DOHH2 (cell line): ENCODE measurements at regions not wholly inside any gene's neighbourhood (a gene's known extent, or its start where the extent isn't known, plus 50 kb on each side); places are given as distances from the start of the nearest gene placed in this dataset.

ENCODE experiments used
- H3F3A ChIP-seq: fragments of 200-600 bp; sonication (generic), shearing (Covaris generic); 2 replicates; pipeline ENCODE4 v1.6.0; 2016; ENCODE audit warnings: antibody characterized with exemption, mild to moderate bottlenecking; ENCODE audit not compliant: control insufficient read depth, insufficient read depth
- H3K27ac ChIP-seq: fragments of 200-600 bp; sonication (generic); 2 replicates; pipeline ENCODE4 v1.5.1; 2014; ENCODE audit warnings: low read depth, mild to moderate bottlenecking, low read length, moderate library complexity
- H3K27me3 ChIP-seq: fragments of 200-600 bp; sonication (generic); 2 replicates; pipeline ENCODE4 v1.6.1; 2014; ENCODE audit warnings: mild to moderate bottlenecking, low read length, mixed read lengths; ENCODE audit not compliant: control insufficient read depth
- H3K36me3 ChIP-seq: fragments of 200-600 bp; sonication (generic); 2 replicates; pipeline ENCODE4 v1.6.1; 2014; ENCODE audit warnings: mild to moderate bottlenecking, low read length, moderate library complexity, mixed read lengths; ENCODE audit not compliant: control insufficient read depth
- H3K4me1 ChIP-seq: fragments of 200-600 bp; sonication (generic); 2 replicates; pipeline ENCODE4 v1.6.1; 2014; ENCODE audit warnings: mild to moderate bottlenecking, low read length, mixed read lengths; ENCODE audit not compliant: control insufficient read depth
- H3K4me2 ChIP-seq: fragments of 200-600 bp; sonication (generic); 2 replicates; pipeline ENCODE4 v1.6.0; 2014; ENCODE audit warnings: mild to moderate bottlenecking, low read length, moderate library complexity
- H3K4me3 ChIP-seq: fragments of 200-600 bp; sonication (generic); 2 replicates; pipeline ENCODE4 v1.5.1; 2014; ENCODE audit warnings: mild to moderate bottlenecking, low read length, mixed read lengths
- H3K79me2 ChIP-seq: fragments of 200-600 bp; sonication (generic); 2 replicates; pipeline ENCODE4 v1.6.1; 2014; ENCODE audit warnings: mild to moderate bottlenecking, low read length, mixed read lengths; ENCODE audit not compliant: control insufficient read depth
- H3K9me2 ChIP-seq: fragments of 200-600 bp; sonication (generic); replicated peaks from 2 replicates; pipeline ENCODE4 v1.6.1; 2014; ENCODE audit warnings: mild to moderate bottlenecking, low read length, mixed read lengths; ENCODE audit not compliant: control insufficient read depth
- H3K9me3 ChIP-seq: fragments of 200-600 bp; sonication (generic); 2 replicates; pipeline ENCODE4 v1.6.1; 2014; ENCODE audit warnings: antibody characterized with exemption, low read length, mixed read lengths; ENCODE audit not compliant: control insufficient read depth, insufficient read depth
- H4K20me1 ChIP-seq: fragments of 200-600 bp; sonication (generic); 2 replicates; pipeline ENCODE4 v1.6.0; 2014; ENCODE audit warnings: low read depth, mild to moderate bottlenecking, antibody characterized with exemption, low read length, moderate library complexity; ENCODE audit not compliant: control insufficient read depth, insufficient read depth
- CTCF ChIP-seq: fragments of 200-600 bp; sonication (generic); IDR thresholded peaks from one replicate; pipeline ENCODE4 v1.5.1; 2014; ENCODE audit warnings: antibody characterized with exemption, mild to moderate bottlenecking, low read depth, low read length; ENCODE audit not compliant: poor library complexity, severe bottlenecking
- EZH2phosphoT487 ChIP-seq: fragments of 200-600 bp; sonication (generic); IDR thresholded peaks from 2 replicates; pipeline ENCODE4 v1.6.1; 2017; ENCODE audit warnings: borderline replicate concordance, mild to moderate bottlenecking, antibody characterized with exemption, low read length, moderate library complexity, mixed read lengths

DNA sequence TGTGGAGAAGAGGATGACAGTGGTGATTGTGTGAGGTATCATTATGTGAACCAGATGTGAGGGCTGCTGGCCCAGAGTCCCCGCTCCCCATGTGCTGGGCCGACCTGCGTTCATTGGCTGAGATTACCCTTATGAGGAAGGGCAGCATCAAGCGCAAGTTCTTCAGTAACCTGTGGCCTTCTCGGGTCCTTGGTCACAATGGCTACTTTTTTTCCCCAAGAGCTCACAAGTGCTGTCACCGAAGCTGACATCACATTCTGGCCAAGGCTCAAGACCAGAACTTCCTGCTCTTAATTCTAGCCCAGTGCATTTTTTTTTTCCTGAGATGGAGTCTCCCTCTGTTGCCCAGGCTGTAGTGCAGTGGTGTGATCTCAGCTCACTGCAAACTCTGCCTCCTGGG lies 262.9 kb downstream of the RHOU start:
- H3K4me2 ChIP-seq = no peak overlapping the region
- H3K9me3 ChIP-seq = no peaks in the 10 kb centered on the region
- H3K4me1 ChIP-seq = no peaks in the 10 kb centered on the region
- H3K27ac ChIP-seq = no peak overlapping the region
- 0 out of 2 replicates have a peak, but pooled peaks cover 11% of the 10 kb centered on the region for H3K27me3 ChIP-seq
- H3K9me2 ChIP-seq = no peaks in the 10 kb centered on the region
- TF ChIP-seq CTCF (no peak), EZH2phosphoT487 (no peak)
- no peaks in the 10 kb centered on the region for H4K20me1 ChIP-seq
- H3K4me3 ChIP-seq = no peak overlapping the region
- no peaks in the 10 kb centered on the region for H3F3A ChIP-seq
- no peaks in the 10 kb centered on the region for H3K79me2 ChIP-seq
- no peaks in the 10 kb centered on the region for H3K36me3 ChIP-seq

GRCh38 chr1:228999446-229000170 lies 264.3 kb downstream of the RHOU start:
- H3K27me3 ChIP-seq = 0 out of 2 replicates have a peak, but pooled peaks cover 7% of the 10 kb centered on the region
- H3F3A ChIP-seq = no peaks in the 10 kb centered on the region
- no peak overlapping the region for H3K27ac ChIP-seq
- no peaks in the 10 kb centered on the region for H4K20me1 ChIP-seq
- H3K36me3 ChIP-seq = no peaks in the 10 kb centered on the region
- H3K4me1 ChIP-seq = no peaks in the 10 kb centered on the region
- H3K4me3 ChIP-seq = no peak overlapping the region
- H3K9me2 ChIP-seq = no peaks in the 10 kb centered on the region
- no peaks in the 10 kb centered on the region for H3K79me2 ChIP-seq
- no peak for TF ChIP-seq CTCF
- no peak for TF ChIP-seq EZH2phosphoT487
- no peaks in the 10 kb centered on the region for H3K9me3 ChIP-seq
- H3K4me2 ChIP-seq = no peak overlapping the region

GRCh38 chr1:229000187-229000586 lies 264.9 kb downstream of the RHOU start:
- no peaks in the 10 kb centered on the region for H3K79me2 ChIP-seq
- H3K4me3 ChIP-seq = no peak overlapping the region
- no peak overlapping the region for H3K4me2 ChIP-seq
- no peaks in the 10 kb centered on the region for H4K20me1 ChIP-seq
- H3K9me2 ChIP-seq = no peaks in the 10 kb centered on the region
- TF ChIP-seq EZH2phosphoT487 (no peak), CTCF (no peak)
- no peaks in the 10 kb centered on the region for H3K9me3 ChIP-seq
- no peaks in the 10 kb centered on the region for H3K36me3 ChIP-seq
- H3K27me3 ChIP-seq = 0 out of 2 replicates have a peak, but pooled peaks cover 4% of the 10 kb centered on the region
- no peak overlapping the region for H3K27ac ChIP-seq
- no peaks in the 10 kb centered on the region for H3K4me1 ChIP-seq
- H3F3A ChIP-seq = no peaks in the 10 kb centered on the region
